ENCODE measurements at regions not wholly inside any gene's neighbourhood (a gene's known extent, or its start where the extent isn't known, plus 50 kb on each side); places are given as distances from the start of the nearest gene placed in this dataset.

GRCh38 chr14:71764701-71765382 is 167.4 kb upstream of the RGS6 start (continued):
- TF ChIP-seq RAD21 (IDR thresholded peaks at IDR 0.05; ENCODE audit: low read length): no peak

GRCh38 chr14:71765505-71765904 is 166.7 kb upstream of the RGS6 start:
- no peak overlapping the region for H2AK9ac ChIP-seq (replicated peaks; ENCODE audit: low read depth, low read length, poor library complexity)
- no peak overlapping the region for H3K56ac ChIP-seq (ENCODE audit: extremely low read depth, insufficient read depth, low read length)
- no CpG with 5 or more reads among the region's 1 CpG for WGBS, 2 experiments (ENCODE audit: extremely low coverage in 2 of 2, insufficient read length in 1 of 2)
- H2AFZ ChIP-seq (replicated peaks; ENCODE audit: low read length, poor library complexity): no peak overlapping the region
- no peak overlapping the region for H2BK120ac ChIP-seq (ENCODE audit: low read depth, low read length)
- H4K91ac ChIP-seq (ENCODE audit: insufficient read depth, low read depth, low read length): no peak overlapping the region
- peak overlapping the region; percentile 75 for H3K4me2 ChIP-seq (ENCODE audit: low read depth, low read length)
- no peaks in the 10 kb centered on the region for H3K27me3 ChIP-seq (ENCODE audit: control insufficient read depth, insufficient read depth, low read length)
- H3K4me3 ChIP-seq (ENCODE audit: insufficient read depth, low read depth, low read length): no peak overlapping the region
- ChIA-PET CTCF (interaction anchor here (0.7 to 1.7 kb wide), 4 partner anchors 11 to 90 kb away, joined by 3 to 5 read pairs (median 3); no protein-coding TSS in a partner anchor), POLR2A (ENCODE audit: unreplicated experiment) (no interaction called here)
- no peak overlapping the region for H3K23ac ChIP-seq (ENCODE audit: low read depth, low read length)
- no peaks in the 10 kb centered on the region for H3K9me1 ChIP-seq (ENCODE audit: insufficient read depth, low read length)
- H3K36me3 ChIP-seq (ENCODE audit: control insufficient read depth, insufficient read depth, low read length): no peaks in the 10 kb centered on the region
- peak overlapping the region; percentile 77 for H4K5ac ChIP-seq (ENCODE audit: low read depth, low read length)
- no peak overlapping the region for H3K4ac ChIP-seq (ENCODE audit: low read depth, low read length)
- no peaks in the 10 kb centered on the region for H4K20me1 ChIP-seq (ENCODE audit: insufficient read depth, low read length)
- no peak overlapping the region for H3K14ac ChIP-seq (replicated peaks; ENCODE audit: low read depth, low read length)
- in situ Hi-C loops (cut with MboI; ENCODE audit: low sequenced_read_pairs): no loop called here
- no peak overlapping the region for H2BK5ac ChIP-seq (ENCODE audit: low read depth, low read length, poor library complexity, severe bottlenecking)
- dilution Hi-C loops (cut with HindIII; ENCODE audit: low sequenced_read_pairs, unreplicated experiment): no loop called here
- no peak overlapping the region for H3K9ac ChIP-seq (ENCODE audit: low read depth, low read length)
- H3K18ac ChIP-seq (ENCODE audit: low read depth, low read length): peak overlapping the region; percentile 93
- ATAC-seq (ENCODE audit: low read depth) (peak; percentile 31; the same call in 1 of the 2 replicates), DNase-seq (no peak)
- H3K27ac ChIP-seq (ENCODE audit: insufficient read depth, low read length): no peak overlapping the region; the same call in 1 of the 2 replicates
- H3K4me1 ChIP-seq (ENCODE audit: control insufficient read depth, insufficient read depth, low read length): peaks cover 3% of the 10 kb centered on the region; the same call in 1 of the 2 replicates
- no peak overlapping the region for H2BK15ac ChIP-seq (ENCODE audit: low read depth, low read length)
- no peak overlapping the region for H4K8ac ChIP-seq (ENCODE audit: low read depth in 2 of 2, low read length in 2 of 2)
- peaks cover 4% of the 10 kb centered on the region; the same call in 1 of the 2 replicates for H3K9me3 ChIP-seq (ENCODE audit: control insufficient read depth, insufficient read depth, low read length)
- no peak overlapping the region for H2AK5ac ChIP-seq (ENCODE audit: low read depth, low read length)
- H2BK20ac ChIP-seq (ENCODE audit: low read depth, low read length): peak overlapping the region; percentile 32; the same call in 1 of the 2 replicates
- no peaks in the 10 kb centered on the region for H3K79me1 ChIP-seq (ENCODE audit: low read depth in 1 of 2, low read length in 2 of 2)
- intact Hi-C loops (cut with micrococcal nuclease): no loop called here
- BruUV-seq (replicated peaks): no TSS peak
- TF ChIP-seq BHLHE40 (IDR thresholded peaks at IDR 0.05; ENCODE audit: low read depth, low read length): no peak
- TF ChIP-seq, protein P1, sequence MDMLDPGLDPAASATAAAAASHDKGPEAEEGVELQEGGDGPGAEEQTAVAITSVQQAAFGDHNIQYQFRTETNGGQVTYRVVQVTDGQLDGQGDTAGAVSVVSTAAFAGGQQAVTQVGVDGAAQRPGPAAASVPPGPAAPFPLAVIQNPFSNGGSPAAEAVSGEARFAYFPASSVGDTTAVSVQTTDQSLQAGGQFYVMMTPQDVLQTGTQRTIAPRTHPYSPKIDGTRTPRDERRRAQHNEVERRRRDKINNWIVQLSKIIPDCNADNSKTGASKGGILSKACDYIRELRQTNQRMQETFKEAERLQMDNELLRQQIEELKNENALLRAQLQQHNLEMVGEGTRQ (IDR thresholded peaks at IDR 0.05; ENCODE audit: low read depth, low read length): no peak
- TF ChIP-seq RCOR1 (IDR thresholded peaks at IDR 0.05; ENCODE audit: insufficient replicate concordance, low read length): no peak
- TF ChIP-seq MXI1 (IDR thresholded peaks at IDR 0.05; ENCODE audit: borderline replicate concordance, low read depth, low read length): no peak
- TF ChIP-seq ELK1 (IDR thresholded peaks at IDR 0.05; ENCODE audit: borderline replicate concordance, low read depth, low read length): no peak
- TF ChIP-seq NFE2L2 (IDR thresholded peaks at IDR 0.05; ENCODE audit: low read depth, low read length): no peak
- TF ChIP-seq FOS (IDR thresholded peaks at IDR 0.05; ENCODE audit: low read depth, low read length): no peak
- TF ChIP-seq MAFK (IDR thresholded peaks at IDR 0.05; ENCODE audit: low read depth, low read length): no peak
- TF ChIP-seq CTCF (conservative IDR thresholded peaks at IDR 0.05; ENCODE audit: low read depth, low read length): no peak
- TF ChIP-seq CEBPB (IDR thresholded peaks at IDR 0.05; ENCODE audit: low read depth, low read length): no peak
- TF ChIP-seq RFX5 (IDR thresholded peaks at IDR 0.05; ENCODE audit: low read depth, low read length): no peak
- TF ChIP-seq SMC3 (IDR thresholded peaks at IDR 0.05; ENCODE audit: low read depth, low read length): no peak
